Hematopoietic multipotent progenitor cell treated with erythropoietin and hydrocortisone succinate and interleukin-3 and kit ligand, for 17 days (in vitro differentiated cells): ENCODE measurements at regions not wholly inside any gene's neighbourhood (a gene's known extent, or its start where the extent isn't known, plus 50 kb on each side); places are given as distances from the start of the nearest gene placed in this dataset.

Experiments used
- DNase-seq: peaks from one replicate; pipeline ENCODE4 v3.0.0-alpha.2; 2015; ENCODE audit warnings: low spot score

DNA sequence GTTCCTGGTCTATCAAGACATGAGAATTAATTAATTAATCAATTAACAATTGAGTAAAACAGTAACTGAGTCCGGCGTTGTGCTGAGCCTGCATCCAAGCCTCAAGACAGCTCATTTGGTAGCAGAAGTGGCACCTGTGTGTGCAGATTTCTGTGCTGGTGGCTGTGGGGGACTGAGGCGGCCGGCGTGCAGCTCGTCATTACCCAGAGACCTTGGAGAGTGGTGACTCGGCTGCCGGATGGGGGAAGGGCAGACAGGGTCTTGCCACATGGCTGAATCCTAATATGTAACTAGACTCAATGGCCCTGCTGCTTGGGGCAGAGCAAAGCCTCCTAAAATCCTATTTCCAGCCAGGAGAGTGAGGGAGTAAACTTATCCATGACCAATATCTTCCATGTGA lies 510.2 kb downstream of the TCERG1L start:
- no peak for DNase-seq

DNA sequence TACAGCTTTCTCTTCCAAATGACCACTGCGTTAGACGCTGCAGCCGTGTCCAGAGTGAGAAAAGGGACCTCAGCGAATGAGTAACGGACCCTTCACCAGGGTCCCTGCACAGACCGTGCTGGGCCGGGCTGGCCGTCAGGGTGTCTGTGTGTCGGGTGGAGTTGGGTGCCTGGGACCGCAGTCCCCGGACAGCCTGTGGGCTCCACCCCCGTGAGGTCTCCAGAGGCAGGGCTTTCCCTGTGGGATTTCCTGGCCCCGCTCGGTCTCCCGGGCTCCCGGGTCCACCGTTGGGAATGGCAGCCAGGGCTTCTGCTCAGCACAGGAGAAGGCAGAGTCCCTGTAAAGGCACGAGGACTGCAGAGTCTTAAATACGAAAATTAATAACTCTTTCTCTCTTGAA lies 509.7 kb downstream of the TCERG1L start:
- DNase-seq = no peak

DNA sequence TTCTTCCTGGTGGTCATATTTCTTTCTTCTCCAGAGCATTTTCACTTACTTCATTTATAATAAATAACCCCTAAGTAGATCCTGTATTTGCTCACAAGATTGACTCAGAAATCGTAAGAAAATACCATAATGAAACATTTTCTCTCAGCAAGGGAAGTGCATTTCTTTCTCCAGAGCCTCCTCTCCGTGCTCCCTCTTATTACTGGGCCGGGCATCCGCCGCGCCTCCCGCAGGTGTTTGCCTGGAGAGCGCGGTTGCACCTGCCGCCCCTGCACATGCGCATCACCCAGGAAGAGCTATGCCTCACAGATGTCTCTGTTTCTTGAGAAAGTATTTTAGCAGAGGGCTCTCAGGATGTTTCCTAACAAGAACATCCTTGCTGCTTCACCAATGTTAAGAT lies 509.2 kb downstream of the TCERG1L start:
- DNase-seq = no peak

DNA sequence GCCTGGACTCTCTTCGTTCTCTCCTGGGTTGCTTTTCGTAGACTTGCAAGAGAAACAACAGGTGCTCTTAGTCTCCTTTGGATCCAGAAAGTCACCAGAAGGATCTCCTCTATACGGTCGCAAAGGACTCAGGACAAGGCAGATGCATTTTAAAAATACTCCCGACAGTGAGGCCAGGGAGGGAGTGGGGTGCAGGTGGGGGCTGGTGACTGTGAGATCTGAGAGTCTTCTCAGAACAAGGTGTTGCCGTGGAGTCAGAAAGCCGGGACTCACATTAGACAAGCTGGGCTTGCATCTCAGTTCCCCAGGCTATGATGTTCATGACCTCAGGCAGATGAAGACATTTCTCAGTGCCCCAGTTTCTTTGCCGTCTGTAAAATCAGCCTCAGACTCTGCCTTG lies 507.2 kb downstream of the TCERG1L start:
- DNase-seq = no peak

DNA sequence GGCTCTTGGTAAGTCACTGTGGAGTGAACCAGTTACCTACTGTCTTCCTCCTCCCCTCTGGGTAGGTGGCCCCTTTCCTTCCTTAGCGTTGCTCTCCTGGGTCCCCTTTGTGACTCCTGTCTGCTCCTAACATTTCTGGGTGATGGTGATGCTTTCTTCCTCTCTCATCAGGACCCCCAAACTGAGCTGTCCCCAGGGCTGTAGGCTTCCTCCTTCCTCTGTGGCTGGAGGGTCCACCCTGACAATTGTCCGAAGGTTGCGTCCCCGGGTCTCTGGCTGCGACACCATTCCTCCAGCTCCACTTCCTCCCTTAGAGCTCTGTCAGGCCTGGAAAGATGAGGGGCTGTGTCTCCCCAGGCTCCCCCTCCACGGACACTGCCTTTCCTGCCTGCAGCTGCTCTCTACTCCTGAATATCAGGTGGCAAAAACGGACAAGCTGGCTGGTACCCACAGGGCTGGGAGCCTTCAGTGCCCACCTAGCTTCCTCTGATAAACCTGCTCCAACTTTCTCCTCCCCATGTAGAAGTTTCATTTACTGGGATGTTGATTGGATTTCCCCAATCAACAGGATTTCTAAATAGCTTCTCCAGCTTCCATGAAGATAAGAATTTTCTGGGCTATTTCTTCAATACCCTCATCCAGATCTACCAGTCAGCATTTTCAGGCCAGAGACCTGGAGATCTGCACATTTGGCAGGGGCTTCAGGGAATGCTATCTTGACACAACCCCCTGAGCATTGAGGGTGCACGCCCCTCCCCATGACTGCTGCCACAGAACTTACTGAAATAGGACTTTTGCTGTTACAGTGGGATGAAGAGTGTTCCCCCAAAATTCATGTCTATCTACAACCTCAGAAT lies 506.5 kb downstream of the TCERG1L start:
- DNase-seq = no peak

DNA sequence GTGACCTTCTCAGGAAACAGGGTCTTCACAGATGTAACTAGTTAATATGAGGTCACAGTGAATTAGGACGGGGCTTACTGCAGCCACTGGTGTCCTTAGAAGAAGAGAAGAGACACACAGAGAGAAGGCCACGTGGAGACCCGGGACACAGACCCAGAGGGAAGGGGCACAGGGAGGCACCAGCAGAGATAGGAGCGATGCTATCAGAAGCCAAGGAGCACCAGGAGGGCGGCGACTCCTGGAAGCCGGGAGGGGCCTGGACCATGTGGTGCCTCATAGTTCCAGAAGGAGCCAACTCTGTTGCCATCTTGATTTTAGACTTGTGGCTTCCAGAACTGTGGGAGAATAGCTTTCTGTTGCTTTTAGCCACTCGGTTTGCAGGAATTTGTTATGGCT lies 505.9 kb downstream of the TCERG1L start:
- no peak for DNase-seq

DNA sequence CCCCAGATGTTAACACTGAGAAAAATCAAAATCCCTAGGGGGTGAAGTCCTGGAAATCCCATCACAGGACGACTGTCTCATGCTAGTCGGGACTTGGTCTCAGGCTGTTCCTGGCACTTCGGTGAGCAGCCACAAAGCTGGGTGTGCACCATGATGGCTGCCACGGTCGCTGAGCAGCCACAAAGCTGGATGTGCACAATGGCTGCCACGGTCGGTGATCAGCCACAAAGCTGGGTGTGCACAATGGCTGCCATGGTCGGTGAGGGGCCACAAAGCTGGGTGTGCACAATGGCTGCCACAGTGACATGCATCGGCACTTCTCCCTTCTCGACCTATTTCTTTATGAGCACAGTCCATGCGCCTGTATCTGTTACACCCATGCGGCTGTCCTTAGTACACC lies 505.1 kb downstream of the TCERG1L start:
- no peak for DNase-seq

DNA sequence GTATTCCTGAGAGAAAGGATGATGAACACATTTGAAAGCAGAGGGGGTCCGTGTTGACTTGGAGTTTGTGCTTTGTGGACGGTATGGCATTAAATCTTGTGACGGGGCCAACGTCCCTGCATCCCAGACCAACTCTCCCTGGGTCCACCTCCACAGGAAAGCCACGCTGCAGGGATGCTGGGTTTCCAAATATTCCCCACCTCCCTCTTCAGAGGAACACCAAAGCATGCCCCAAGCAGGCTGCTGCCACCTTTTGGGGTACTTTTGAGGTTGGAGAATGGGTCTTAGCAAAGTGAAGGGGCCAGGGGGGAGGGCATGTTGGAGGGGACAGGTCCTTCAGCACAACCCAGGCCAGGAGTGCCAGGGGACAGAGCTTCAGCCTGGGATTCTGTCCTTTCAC lies 504.4 kb downstream of the TCERG1L start:
- no peak for DNase-seq

DNA sequence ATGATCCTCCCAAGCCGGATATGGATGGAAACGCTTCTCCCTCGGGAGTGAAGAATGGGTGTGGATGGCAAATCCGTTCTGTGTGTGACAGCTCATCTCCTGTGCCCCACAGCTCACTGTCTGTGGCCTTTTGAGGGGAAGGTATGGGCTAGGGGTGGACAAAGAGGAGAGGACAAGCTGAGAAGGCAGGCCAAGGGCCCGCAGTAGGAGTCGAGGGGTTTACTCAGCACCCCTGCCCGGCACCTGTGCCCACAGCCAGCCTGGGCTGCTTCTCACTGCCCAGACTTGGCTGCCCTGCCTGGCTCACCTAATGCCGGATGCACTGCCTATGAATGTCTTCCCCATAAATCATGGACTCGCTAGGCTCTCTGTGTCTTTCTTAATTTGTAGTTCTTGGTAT lies 503.8 kb downstream of the TCERG1L start:
- DNase-seq = no peak

DNA sequence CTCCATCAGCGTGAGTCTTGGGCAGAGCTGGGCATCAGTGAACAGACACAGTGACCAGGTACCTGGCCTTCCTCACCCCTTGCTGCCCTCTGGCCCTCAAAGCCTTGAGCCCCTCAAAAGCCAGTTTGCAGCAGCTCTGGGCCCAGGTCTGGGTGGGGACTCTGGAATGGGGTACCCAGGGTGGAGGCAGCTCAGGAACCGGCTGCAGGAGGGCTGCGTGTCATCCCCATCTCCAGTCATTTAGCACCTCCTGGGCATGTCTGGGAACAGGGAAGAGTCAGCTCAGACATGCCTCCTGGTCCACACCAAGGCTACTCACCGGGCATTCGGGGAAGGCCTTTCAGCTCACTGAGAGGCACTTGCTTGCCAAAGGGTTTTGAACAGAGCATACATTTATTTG lies 503.3 kb downstream of the TCERG1L start:
- DNase-seq = no peak

DNA sequence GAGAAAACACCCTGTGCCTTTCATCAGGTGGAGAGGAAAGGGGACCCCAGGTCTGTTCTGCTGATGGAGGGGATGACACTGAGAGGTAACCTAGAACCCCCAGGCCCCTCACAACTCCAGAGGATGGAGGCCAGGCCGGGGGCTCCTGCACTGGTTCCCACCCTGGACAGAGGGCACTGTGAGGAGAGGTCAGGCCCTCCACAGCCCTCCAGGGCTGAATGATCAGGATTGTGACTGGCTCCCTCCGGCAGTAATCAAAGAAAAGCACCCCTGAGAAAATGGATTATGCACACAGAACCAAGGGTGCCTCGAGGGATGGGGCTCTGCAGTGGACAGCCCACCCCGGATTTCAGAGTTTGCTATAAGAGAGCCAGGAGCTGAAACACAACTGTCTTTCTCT lies 502.8 kb downstream of the TCERG1L start:
- DNase-seq = no peak

DNA sequence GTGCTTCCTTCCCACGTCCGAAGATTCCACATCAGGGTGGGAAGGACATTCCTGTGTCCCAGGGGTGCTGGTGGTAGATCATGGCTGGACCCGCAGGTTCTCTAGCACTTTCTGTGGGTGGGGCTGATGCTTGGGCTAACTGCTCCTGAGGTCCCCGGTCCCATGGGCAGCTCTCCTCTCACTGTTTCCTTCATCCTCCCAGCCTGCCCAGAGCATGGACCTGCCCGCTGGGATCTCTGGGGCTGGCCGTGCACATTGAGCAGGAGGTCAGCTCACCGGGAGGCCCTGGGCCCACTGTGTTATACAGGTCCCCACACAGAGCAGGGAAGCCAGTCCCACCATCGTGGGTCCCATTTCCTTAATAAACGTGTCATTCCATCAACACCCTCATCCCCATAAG lies 502.3 kb downstream of the TCERG1L start:
- no peak for DNase-seq

DNA sequence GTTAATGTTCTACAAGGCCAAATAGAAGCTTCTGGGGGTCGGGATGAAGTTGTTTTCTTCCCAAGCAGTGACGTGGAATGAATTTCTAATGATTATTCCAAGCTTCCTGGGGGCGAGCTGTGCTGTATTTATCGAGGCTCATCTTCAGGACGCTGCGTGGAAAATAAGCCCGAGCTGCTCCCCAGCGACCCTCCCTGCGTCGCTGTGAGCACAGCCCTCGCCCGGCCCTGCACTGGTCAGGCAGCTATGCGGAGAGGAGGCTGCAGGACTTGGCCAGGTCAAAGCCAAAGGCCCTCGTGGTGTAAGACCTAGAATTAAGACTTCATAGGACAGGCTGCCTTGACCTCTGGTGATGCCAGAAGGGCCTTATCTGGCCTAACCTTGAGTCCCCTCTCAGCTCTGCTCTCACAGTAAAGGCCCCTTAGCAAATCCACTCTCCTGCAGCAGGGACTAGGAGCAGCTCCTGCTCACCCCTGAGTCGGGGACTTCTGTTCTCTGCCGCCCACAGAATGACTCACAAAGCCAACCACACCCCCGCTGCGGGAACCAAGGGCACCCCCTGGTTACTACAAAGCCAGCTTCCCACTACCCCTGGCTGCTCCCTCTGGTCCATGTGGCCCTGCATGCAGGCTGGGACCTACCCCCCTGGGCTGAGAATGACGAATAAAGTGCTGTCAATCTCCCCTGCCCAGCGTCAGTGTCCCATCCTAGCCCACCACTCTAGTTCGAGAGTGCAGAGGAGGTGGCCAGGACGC lies 501.6 kb downstream of the TCERG1L start:
- DNase-seq = no peak

DNA sequence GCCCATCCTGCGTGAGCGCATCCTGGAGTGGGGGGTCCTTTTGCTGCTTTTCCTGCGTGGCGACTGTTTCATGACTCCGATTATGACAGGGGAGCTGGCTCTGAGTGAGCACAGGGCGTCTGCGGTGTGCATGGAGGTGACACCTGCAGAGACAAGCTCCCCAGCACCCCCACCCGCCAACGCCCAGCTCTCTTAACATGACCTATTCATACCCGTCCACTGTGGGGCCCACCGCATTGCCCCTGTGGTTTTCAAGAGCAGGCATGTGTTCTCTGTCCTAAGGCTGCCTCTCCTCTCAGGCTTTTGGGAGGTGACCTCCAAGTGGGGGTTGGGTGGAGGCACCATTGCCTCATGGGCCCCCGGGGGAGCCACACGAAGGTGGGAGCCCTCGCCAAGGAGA lies 500.7 kb downstream of the TCERG1L start:
- DNase-seq = no peak

DNA sequence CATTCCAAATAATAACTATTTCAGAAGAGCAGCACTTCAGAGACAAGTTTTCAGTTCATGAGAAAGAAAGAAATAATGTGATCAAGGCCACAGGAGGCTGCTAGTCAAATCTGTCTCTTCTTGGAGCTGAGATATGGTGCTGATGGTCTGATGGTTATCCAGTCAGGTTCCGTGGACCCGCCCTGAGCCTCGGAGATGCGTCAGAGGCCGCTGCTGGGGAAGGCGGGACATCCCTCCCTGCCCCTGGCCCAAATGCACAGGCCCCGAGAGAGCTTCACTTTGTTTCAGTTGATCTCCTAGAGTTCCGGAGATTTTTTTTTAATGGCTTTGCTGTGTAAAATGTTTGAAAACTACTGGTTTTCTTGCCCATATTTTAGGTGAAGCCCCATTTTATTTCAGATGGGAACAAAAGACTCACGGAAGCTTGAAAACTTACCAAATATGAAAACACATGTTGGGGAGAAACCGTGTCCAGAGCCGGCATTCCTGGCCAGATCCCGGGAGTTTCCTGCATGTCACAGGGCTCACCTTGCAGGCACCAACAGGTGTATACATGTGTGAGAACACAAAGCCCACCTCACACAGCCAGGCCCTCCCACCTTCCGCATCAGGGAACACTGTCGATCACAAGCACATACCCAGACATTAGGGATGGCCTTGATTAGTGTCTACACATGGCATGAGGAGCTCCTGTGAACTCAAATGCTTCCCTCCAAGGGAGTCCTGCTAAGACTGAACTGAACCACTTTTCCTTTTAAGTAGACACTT lies 499.0 kb downstream of the TCERG1L start:
- DNase-seq = no peak

DNA sequence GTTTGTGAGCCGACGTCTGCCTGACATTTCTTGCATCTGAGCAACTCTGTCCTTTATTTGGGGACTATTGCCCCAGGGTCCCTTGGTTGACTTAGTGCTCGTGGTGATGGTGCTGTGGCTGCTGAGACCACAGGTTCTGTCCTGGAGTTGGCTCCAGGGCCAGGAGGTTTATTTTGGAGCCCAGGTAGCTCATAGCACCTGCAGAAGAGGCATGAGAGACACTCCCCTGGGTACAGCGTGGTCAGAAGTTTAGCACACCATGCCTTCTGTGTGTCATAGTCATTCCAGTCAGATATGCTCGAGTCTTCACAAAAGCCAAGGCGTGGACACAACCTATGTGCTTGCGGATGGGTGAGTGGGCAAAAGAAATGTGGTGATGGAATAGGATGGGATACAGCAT lies 496.9 kb downstream of the TCERG1L start:
- no peak for DNase-seq

DNA sequence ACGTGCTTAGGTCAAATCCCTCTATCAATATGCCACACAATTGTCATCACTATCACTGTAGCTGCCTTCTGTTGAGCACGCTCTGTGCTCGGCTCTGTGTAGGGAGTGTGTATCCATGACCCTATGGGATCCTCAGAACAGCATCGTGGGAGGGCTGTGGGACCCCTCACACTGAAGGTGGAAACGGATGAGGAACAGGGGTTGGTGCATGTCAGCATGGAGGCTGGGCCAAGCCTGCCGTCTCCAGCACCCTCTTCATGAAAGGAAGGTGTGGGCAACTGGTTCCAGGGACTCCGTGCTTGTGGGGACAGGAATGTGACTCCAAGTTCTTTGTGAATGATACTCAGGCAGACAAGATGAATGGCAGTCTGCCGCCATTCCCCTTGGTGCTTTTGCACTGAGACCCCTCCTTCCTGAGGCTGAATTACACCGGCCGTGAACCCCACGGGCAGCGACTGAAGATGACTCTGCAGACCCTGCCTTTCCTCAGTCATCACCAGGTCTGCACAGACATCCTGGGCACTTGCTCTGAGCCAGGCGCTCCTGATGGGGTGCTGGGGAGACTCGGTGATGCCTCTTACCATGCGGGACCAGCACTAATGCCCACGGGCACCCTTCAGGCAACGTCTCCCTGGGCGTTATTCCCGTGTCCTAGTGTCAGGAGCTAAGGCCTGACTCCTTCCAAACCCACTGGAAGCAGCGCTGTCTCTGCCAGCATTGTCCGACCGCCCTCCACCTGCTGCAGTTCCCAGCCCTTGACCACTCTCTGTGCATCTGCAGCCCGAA lies 495.2 kb downstream of the TCERG1L start:
- DNase-seq = no peak

DNA sequence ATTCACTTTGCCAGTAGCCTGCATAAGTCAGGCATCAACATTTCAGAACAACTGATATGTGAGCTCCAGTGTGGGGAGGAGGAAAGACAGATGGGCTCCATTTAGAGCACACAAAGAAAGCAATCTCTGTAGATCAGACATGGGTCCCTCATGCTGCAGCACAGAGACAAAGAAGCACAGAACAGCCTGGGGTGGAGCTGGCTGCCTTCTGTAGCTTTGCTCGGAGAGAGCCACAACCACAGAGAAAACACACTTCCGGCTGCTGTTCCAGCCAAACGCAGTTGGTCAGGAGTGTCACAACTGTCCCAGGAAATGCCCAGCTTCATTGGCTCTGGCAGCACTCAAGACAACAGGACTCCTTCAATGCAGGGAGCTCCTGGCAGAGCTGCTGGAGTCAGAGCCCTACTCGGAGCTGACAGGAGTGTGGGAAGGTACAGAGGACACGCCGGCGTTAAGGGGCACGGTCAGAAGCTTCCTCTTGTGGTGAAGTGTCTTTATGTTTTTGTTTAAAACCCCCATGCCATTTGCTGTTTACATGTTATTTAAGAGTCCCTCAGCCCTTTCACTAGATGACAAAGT lies 494.4 kb downstream of the TCERG1L start:
- no peak for DNase-seq

DNA sequence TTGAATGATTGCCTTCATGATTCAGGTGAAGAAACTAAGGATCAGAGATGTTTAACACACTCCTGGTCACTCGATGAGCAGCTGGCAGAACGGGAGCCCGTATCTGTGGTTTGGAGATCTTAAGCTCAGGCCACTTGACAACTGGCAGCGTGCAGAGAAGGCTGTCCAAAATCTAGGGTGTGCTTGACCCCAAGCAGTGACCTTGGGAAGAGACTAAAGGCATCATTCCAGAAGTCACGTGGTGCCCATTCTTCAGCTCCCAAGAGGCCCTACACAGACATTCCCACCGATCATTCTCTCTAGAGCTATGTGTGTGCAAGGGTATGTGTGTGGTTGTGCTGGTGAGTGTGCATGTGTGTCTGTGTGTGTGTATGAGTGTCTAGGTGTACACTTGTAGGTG lies 493.8 kb downstream of the TCERG1L start:
- no peak for DNase-seq

DNA sequence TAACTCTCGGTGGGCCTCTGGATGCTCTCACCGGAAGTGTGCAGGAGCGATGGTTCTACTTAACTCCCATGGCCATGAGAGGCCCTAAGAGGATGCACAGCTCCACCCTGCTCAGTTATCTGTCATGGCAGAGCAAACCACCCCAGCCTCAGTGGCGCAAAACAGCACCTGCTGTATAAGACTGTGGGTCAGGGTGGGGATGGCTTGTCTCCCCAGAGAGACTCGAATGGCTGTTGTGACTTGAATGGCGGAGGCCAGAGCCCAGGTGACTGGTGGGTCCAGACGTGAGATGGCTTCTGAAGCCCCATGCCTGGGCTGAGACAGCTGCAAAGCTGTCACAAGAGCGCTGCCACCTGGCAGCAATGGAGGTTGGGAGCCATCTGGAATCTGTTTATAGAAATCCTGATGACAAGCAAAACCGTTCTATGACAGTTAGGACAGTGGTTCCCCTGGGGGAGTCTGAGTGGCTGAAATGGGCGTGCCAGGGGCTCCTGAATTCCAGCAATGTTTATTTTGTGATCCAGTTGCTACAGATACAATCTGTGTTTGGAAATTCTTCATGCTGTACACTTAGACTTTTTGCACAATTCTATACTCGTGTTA lies 490.5 kb downstream of the TCERG1L start:
- DNase-seq = no peak
